GM23248 (cell line): ENCODE measurements at regions not wholly inside any gene's neighbourhood (a gene's known extent, or its start where the extent isn't known, plus 50 kb on each side); places are given as distances from the start of the nearest gene placed in this dataset.

Source experiments
- EZH2 ChIP-seq: fragments of 200-600 bp; sonication (generic); IDR thresholded peaks from 2 replicates; pipeline ENCODE4 v1.6.1; 2018; ENCODE audit warnings: antibody characterized with exemption, mild to moderate bottlenecking; ENCODE audit not compliant: insufficient read depth, poor library complexity, severe bottlenecking
- EZH2phosphoT487 ChIP-seq: fragments of 200-600 bp; sonication (generic); IDR thresholded peaks from 2 replicates; pipeline ENCODE4 v1.6.1; 2018; ENCODE audit warnings: antibody characterized with exemption, moderate library complexity, mild to moderate bottlenecking, low read depth; ENCODE audit not compliant: insufficient read depth

- no peak for TF ChIP-seq EZH2
- no peak for TF ChIP-seq EZH2phosphoT487
These were observed 628.2 kb downstream of the COL12A1 start for GRCh38 chr6:74577619-74578018.
